Calu3 (cell line): ENCODE measurements at regions not wholly inside any gene's neighbourhood (a gene's known extent, or its start where the extent isn't known, plus 50 kb on each side); places are given as distances from the start of the nearest gene placed in this dataset.

ENCODE experiments used
- BruUV-seq: library from RNA; stranded (reverse); fragments of 400-500 nt; replicated peaks from 2 replicates; lab custom pipeline; 2021; lab: Mats Ljungman, UMichigan
- CTCF ChIA-PET: fragments of 300-600 bp; sonication (Branson Sonifier 250); formaldehyde crosslinking; loops from one replicate; lab custom pipeline; 2022; ENCODE audit warnings: antibody characterized with exemption; lab: Charles Lee
- DNase-seq: peaks from one replicate; pipeline ENCODE4 v3.0.0; 2022
- H3K27ac Mint-ChIP-seq: one replicate; pipeline ENCODE4 v1.8.0; 2022; ENCODE audit warnings: mixed read lengths; ENCODE audit not compliant: unreplicated experiment
- H3K27me3 Mint-ChIP-seq: one replicate; pipeline ENCODE4 v1.8.0; 2022; ENCODE audit warnings: mixed read lengths; ENCODE audit not compliant: unreplicated experiment
- H3K36me3 Mint-ChIP-seq: one replicate; pipeline ENCODE4 v1.8.0; 2022; ENCODE audit warnings: mild to moderate bottlenecking, moderate library complexity, mixed read lengths; ENCODE audit not compliant: insufficient read depth, unreplicated experiment
- H3K4me1 Mint-ChIP-seq: one replicate; pipeline ENCODE4 v1.8.0; 2022; ENCODE audit warnings: mild to moderate bottlenecking, low read depth, mixed read lengths; ENCODE audit not compliant: unreplicated experiment
- H3K4me3 Mint-ChIP-seq: one replicate; pipeline ENCODE4 v1.8.0; 2022; ENCODE audit warnings: mild to moderate bottlenecking, low read depth, moderate library complexity, mixed read lengths; ENCODE audit not compliant: unreplicated experiment
- H3K9me3 Mint-ChIP-seq: one replicate; pipeline ENCODE4 v1.8.0; 2022; ENCODE audit warnings: low read depth, mixed read lengths; ENCODE audit not compliant: unreplicated experiment
- CTCF ChIP-seq: fragments of 200-600 bp; IDR thresholded peaks from one replicate; pipeline ENCODE4 v1.8.0; 2022; ENCODE audit warnings: antibody characterized with exemption; ENCODE audit not compliant: unreplicated experiment
- intact Hi-C: fragments of 100-400 bp; cut with micrococcal nuclease; formaldehyde crosslinking; loops from one replicate; pipeline ENCODE4 v1.10.0; 2022; ENCODE audit not compliant: unreplicated experiment

DNA sequence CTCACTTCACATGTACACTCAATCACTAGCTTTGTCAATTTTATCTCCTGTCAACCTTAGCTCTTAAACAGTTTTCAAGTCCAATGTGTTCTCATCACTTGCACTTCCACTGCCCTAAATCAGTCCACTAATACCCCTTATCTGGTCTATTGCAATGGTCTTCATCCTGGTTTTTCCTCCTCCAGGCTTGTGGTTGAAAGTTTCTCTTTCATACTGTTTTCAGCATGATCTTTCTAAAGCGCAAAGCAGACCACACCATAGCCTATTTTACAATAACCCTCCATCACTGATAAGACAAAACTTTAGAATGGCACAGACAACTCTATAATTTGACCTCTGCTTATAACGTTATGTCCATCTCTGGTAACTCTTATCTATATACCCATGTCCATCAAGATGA, 62.0 kb upstream of the DDHD1 start:
- no peak for TF ChIP-seq CTCF
- intact Hi-C loops = no loop called here
- H3K4me1 Mint-ChIP-seq = no peaks in the 10 kb centered on the region
- peaks cover 9% of the 10 kb centered on the region for H3K36me3 Mint-ChIP-seq
- H3K4me3 Mint-ChIP-seq = no peak overlapping the region
- CTCF ChIA-PET = interaction anchor here (0.6 kb wide), 1 partner anchor 208 kb away, joined by 4 read pairs; no protein-coding TSS in a partner anchor
- H3K27me3 Mint-ChIP-seq = no peaks in the 10 kb centered on the region
- no peak overlapping the region for H3K27ac Mint-ChIP-seq
- no TSS peak for BruUV-seq
- DNase-seq = no peak
- no peaks in the 10 kb centered on the region for H3K9me3 Mint-ChIP-seq

DNA sequence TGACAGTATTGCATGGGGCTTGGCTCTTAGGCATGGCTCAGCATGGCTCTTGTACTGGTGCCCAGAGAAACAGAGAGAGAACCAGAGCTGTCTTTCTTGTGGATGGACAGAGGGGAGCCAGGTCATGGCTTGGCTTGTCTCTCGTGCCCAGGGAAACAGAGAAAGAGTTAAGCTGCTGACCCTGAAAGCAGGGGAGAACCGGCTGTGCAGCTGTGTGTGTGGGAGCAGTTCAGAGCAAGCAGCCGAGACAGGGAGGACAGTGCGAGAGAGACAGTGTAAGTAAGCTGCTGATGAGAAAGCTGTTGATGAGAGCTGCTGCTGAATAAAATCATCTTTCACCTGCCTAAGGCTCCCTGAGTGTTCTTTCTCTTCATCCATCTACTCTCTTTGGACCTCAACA, 61.3 kb upstream of the DDHD1 start:
- no TSS peak for BruUV-seq
- no peaks in the 10 kb centered on the region for H3K9me3 Mint-ChIP-seq
- H3K4me1 Mint-ChIP-seq = no peaks in the 10 kb centered on the region
- H3K4me3 Mint-ChIP-seq = no peak overlapping the region
- H3K27me3 Mint-ChIP-seq = no peaks in the 10 kb centered on the region
- TF ChIP-seq CTCF = no peak
- peaks cover 9% of the 10 kb centered on the region for H3K36me3 Mint-ChIP-seq
- CTCF ChIA-PET = interaction anchor here (0.6 kb wide), 2 partner anchors 44 to 1477 kb away, joined by 3 to 4 read pairs; no protein-coding TSS in a partner anchor
- H3K27ac Mint-ChIP-seq = no peak overlapping the region
- intact Hi-C loops = no loop called here
- no peak for DNase-seq

DNA sequence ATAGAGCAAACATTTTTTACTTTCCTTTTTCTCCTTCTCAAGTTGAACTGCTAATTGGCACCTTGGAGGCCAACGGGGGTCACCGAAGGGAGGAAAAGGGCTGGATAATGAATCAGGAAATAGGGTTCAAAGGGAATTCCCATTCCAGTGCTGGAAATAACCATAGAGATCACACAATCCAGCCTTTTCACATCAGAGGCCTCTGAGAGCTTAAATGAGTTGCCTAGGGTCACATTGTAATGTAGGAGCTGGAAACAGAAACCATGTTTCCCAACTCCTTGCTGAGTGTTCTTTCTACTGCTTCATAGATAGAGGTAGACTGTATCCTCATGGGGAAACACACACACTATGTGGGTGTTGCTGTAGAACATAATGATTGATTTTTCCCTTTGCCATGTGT, 60.6 kb upstream of the DDHD1 start:
- no peak overlapping the region for H3K27ac Mint-ChIP-seq
- TF ChIP-seq CTCF = no peak
- no TSS peak for BruUV-seq
- intact Hi-C loops = no loop called here
- peaks cover 9% of the 10 kb centered on the region for H3K36me3 Mint-ChIP-seq
- CTCF ChIA-PET = interaction anchor here (0.6 kb wide), 2 partner anchors 45 to 1476 kb away, joined by 3 to 4 read pairs; no protein-coding TSS in a partner anchor
- DNase-seq = no peak
- H3K4me1 Mint-ChIP-seq = no peaks in the 10 kb centered on the region
- H3K27me3 Mint-ChIP-seq = no peaks in the 10 kb centered on the region
- H3K9me3 Mint-ChIP-seq = no peaks in the 10 kb centered on the region
- no peak overlapping the region for H3K4me3 Mint-ChIP-seq

- peaks cover 33% of the 10 kb centered on the region for H3K27me3 Mint-ChIP-seq
- no peaks in the 10 kb centered on the region for H3K4me1 Mint-ChIP-seq
- no peak for TF ChIP-seq CTCF
- no peaks in the 10 kb centered on the region for H3K9me3 Mint-ChIP-seq
- H3K4me3 Mint-ChIP-seq = no peak overlapping the region
- intact Hi-C loops = no loop called here
- no TSS peak for BruUV-seq
- no peak for DNase-seq
- CTCF ChIA-PET = no interaction called here
- H3K27ac Mint-ChIP-seq = no peak overlapping the region
- no peaks in the 10 kb centered on the region for H3K36me3 Mint-ChIP-seq
These were observed 56.2 kb upstream of the DDHD1 start for GRCh38 chr14:53209370-53209769.
